Stimulated activated CD4-positive, alpha-beta T cell treated with anti-CD3 and anti-CD28 coated beads, Interleukin-4, amount 100 ng/mL, for 48 hours (primary cell): ENCODE measurements at regions not wholly inside any gene's neighbourhood (a gene's known extent, or its start where the extent isn't known, plus 50 kb on each side); places are given as distances from the start of the nearest gene placed in this dataset.

Source experiments
- DNase-seq, 2 donors: peaks; one replicate each; pipeline ENCODE4 v3.0.0-alpha.2; 2020; ENCODE audit warnings: low read depth in 2 of 2

DNA sequence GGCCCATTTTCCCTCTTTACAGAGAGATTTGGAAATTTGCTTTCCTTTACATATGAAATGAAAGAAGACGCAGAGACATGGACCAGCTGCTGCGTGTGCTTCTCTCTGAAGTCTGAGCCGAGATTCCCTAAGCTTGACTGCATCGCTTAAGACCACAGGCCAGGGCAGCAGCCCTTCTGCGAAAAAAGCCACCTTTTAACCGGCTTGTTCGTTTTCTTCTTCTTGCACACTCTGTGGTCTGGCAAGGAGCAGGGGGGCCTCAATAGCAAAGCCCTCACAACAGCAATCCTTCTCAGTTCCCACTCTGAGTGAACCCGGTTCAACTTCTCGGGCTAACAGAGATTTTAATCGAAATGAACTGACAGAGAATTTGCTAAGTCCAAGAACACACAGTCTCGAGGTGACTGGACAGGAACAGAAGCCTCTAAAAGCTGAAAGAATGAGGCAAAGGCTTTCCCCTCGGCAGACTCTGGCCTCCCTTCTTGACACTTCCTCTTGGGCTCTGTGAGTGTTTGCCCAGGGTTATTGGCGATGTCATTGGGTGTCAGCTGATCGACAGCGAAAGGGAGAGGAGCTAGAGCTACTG, 512.9 kb upstream of the KLF4 start:
- DNase-seq: no peak

DNA sequence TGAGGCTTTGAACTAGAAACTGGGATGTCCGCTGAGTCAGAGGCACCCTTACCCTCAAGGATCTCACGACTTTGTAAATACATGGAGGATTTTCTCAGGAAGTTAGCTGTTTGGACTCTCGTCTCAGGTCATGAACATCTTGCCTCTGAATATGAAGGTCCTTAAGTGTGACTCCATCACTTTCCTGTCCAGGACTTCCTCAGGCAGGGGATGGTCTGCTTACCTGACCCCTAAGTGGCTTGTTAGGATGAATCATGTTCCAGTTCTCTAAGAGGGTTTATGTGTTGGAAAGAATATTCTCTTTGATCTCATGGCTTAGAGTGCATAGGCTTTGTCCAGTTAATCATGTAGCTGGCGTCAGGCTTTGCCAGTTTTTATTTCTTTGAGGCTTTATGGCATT, 511.7 kb upstream of the KLF4 start:
- no peak for DNase-seq

DNA sequence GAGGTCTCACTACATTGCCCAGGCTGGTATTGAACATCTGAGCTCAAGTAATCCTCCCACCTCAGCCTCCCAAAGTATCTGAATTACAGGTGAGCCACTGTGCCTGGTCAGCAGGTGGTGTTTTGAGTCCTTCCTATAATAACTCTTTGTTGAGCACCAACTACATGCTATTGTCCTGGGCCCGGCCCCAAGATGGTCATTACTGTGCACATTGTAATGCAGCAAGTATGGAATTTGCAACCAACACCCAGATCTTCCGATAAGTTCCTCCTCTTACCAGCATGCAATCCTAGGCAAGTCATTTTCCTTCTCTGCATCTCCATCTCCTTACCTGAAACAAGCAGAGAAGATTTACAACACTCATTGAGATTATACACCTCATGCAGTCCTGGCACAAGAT, 510.3 kb upstream of the KLF4 start:
- no peak for DNase-seq

DNA sequence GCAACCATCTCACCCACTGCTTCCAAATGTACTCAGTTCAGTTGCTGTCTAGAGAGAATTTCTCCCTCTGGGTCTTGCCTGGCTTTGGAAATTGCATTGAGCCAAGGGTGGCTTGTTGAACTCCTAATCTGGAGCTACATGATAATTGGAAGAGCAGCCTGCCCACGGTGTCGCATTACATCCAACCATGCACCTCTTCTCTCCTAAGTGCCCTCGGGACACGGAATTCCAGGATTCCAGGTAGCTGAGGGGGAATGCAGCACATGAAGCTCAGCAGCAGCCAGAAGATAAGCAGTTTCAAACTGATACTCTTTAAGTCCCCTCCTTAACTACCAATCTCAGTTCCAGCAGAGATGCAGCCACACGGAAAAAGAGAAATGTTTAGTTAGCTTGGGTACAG, 509.4 kb upstream of the KLF4 start:
- no peak for DNase-seq

DNA sequence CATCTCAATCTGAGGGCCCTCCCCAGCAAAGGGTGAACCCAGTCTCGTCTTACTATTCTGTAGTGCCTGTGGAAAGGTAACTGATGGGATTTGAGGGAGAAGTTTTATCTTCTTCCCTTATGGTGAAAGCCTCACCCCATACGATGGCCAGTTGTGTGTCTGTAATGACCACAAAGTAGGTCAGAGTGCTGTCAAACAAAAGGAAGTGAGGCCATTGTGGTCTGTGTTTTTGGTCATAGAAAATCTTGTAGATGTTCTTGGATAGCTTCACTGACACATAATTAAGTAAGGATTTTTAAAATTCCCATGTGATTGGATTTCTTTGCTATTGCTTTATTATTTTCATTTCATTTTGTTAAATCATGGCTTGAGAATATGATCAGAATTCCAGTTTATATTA, 505.1 kb upstream of the KLF4 start:
- no peak for DNase-seq

DNA sequence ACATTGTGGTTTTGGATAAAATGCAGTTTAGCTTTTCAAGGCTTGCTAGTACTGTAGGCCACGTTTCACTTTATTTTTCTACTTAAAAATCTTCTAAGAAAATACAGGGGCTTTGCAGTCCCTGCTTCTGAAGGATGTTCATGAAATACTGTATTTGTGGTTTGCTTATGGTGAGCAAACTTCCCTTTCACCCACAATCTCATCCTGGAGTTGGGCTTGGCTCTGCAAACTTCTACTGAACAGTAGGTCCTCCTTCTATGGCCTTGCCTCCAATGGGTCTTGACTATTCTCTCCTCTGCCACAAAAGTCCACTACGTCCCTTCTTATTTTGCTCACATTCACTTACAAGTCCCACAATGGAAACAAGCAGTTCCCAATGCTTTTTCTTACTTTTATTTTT, 502.7 kb upstream of the KLF4 start:
- no peak for DNase-seq

DNA sequence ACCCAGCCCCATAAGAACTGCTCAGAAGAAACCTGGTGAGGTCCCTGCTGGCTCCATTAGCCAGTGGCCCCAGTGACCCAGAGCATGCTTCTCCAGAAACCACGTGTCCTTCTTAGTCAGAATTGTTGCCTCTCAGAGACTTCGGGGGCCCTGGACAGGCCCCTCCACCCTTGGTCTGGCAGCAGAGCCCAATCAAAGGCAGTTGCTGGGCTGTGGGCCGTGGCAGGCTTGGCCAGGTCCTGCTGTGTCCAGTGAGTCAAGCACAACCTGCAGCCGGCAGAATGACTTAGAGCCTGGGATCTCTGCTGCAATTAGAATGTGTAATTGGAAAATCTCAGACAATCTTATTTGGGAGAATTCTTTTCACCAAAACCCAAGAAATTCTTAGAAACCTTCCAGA, 502.0 kb upstream of the KLF4 start:
- no peak for DNase-seq

DNA sequence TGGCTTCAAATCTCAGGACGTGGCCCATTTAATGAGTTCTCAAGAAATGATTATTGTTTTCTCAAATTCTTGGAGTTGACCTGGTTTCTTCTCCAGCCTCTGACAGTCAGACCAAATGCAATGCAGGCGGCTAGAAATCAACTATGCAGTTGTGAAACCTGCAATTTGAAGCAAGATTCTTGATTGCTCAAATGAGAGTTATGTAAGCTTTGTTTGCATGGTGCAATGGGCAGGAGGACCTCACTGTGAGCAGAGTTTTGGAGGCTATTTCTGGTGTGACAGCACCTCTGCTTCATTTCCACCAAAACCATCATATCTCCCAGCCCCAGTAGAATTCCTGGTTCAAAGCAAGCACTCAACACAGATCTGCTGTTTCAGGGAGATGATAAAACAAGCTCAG, 500.0 kb upstream of the KLF4 start:
- no peak for DNase-seq

DNA sequence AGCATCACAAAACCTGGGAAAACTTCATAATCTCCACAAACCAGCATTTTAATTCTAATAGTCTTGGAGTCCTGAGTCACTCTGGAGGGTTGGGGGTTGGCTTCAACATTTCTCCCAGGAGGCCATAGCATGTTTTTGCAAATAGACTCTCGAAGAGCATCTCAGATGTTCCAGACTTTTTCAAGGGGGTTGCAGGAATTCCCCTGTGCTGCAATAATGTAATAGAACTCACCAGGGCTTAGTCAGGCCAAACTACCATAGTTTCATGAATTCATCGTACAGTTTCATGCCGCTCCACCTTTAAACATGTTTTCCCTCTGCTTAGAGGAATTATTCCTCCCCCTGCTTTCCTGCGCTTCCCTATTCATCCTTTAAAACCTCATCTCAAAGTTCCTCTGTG, 499.5 kb upstream of the KLF4 start:
- DNase-seq: no peak

DNA sequence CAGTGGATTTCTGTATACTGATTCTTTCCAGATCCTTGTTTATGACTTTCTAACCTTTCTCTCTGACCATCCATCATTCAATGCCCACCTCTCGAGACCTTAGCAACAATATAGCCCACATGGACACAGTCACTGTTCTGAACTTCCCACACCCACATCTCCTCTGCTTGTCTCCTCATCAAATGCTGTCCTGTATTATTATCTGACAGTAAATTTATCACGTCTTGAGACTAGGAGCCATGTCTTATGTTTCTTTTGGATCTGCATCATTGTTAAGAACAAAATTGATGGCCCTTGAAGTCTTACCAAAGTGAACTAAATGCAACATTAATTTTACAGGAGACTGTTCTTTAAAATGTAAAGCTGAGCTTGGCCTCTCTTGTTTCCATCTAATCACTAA, 495.4 kb upstream of the KLF4 start:
- no peak for DNase-seq

DNA sequence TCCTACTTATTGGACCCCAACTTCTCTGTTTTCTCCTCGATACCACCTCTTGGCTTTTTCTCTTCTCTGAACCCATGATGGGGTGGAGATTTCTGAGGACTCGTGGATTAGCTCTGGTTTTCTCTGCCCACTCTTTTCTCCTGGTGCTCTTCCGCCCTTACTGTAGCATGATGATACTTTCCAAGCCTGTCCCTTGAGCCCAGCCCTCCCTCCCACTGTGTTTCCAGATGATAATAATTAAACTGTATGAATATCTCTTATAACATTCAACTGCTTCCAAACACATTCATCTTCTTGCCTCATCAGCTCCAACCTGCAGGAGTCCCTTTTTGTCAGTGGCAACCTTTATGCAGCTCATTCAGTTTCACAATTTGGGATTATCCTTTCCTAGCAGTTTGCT, 494.2 kb upstream of the KLF4 start:
- no peak for DNase-seq

DNA sequence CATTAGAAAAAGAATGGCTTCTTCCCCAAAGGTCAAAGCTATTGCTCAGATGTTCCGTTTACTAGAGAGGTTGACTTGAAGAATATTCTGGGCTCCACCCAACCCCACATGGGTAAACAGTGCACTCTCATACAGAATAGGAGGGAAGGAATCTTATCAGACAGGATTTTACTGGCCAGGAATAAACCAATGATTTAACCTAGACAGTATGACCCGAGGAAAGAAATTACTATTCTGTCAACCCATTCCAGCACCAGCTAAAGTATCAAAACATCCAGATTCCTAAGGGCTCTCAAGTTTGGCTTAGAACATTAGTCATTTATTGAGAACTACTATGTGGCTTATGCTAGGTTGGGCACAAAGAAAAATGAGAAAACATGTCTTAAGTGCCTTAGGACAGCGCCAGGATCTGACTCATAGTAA, 493.6 kb upstream of the KLF4 start:
- DNase-seq: no peak

DNA sequence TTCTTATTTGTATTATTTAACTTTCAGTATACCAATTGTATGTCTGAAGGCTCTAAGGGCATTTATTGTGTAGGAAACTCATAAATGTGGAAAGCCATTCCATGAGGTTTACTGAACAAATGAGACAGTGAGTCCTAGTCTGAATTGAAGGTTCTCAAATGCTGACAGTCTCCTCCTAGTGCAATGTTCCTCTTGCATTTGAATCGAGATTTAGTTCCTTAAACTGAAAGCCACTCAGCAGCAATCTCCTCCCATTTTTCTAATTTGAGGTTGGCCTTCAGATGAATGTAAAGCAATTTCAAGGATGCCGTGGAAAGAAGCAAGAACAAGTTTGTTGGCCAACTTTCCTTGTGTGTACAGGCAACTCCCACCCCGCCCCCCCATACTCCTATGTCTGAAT, 493.2 kb upstream of the KLF4 start:
- no peak for DNase-seq

DNA sequence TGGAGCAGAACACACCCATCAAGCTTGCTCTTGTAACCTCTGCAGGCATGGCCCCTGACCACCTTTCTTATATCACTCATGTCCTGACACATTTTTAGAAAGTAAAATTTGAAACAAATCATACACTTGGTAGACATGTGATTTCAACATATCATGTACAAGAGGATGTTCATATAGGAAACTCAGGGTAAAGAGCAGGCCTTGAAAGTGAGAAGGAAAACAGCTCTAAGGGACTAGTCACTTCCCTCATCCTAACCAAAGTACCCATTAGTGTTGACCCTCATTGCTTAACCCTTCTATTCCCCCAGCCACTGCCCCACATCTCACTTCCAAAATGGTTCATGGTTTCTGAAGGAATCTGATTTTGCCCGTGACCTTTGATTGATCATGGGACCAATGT, 492.4 kb upstream of the KLF4 start:
- DNase-seq: no peak

DNA sequence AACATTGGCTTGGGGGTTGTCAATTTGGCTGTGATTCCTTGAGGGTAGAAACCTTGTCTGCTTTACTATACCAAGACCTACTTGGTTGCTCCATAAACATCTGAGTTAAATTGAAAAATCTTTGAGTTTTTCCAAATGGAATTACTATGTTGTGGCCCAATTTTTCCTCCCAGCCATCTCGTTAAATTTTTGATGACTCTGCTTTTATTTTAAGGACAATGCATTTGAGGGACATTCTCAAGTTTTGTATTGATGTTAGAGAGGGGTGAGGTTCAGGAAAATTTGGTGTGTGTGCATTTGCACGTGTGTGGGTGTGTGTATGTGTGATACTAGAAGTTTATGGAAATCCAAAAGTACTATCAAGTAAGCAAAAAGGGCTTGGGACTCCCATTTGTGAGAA, 491.4 kb upstream of the KLF4 start:
- no peak for DNase-seq

DNA sequence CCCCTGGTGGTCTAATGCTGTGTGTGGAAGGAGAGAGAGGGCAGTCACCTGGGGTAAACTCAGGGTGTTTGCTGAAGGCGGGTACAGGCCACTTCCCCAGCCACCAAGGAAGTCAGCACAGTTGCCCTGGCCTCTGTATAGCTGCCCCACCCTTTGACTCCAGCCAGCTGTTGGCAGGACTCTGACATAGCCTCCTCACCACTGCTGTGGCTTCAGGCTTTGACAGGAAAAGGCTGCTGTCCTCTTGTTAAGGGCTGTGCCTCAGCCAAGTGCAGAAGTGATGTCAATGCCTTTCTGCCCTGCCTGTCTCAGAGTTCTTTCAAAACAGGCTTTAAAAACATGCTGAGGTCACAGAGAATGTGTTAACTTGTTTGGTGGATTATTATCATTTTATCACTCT, 487.2 kb upstream of the KLF4 start:
- no peak for DNase-seq

DNA sequence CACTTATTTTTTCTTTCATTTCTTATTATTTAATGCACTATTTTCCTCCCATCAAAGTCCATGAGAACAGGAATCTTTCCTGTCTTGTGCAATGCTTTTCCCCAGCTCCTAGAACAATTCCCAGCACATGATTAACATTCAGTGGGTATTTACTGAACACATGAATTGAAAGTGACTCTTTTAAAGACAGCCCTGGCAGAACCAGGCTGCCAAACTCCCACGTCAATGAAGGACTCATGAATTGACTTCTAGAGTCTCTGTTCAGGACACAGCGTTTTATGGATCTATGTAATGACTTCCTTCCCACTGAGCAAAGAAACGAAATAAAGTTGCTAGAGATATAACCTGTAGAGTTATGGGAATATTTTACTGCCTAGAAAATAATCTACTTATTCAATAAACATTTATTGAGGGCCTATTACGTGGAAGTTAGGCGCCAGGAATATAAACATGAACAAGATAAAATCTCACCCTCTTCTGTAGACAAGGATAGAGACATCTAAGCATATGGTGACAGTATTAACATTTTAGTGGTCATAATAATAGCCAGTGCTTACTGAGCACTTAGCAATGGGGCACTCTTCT, 485.9 kb upstream of the KLF4 start:
- DNase-seq: no peak

DNA sequence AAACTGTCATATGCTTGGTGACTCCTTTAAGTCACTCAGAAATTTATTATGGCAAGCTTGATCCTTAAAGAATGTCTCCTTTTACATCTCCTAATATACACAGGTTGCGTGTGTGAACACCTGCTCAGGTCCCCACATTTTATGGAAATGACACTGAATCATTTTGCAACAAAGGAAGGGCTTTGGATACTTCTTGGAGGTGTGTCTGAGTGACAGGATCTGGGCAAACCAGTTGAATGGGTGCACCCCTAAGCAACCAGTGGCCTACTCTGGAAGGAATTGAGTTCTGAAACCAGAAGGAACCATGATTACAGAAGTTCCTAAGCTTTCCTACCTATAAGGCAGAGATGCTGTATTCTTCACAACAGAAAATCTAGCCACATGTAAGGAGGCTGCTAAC, 483.9 kb upstream of the KLF4 start:
- DNase-seq: no peak

DNA sequence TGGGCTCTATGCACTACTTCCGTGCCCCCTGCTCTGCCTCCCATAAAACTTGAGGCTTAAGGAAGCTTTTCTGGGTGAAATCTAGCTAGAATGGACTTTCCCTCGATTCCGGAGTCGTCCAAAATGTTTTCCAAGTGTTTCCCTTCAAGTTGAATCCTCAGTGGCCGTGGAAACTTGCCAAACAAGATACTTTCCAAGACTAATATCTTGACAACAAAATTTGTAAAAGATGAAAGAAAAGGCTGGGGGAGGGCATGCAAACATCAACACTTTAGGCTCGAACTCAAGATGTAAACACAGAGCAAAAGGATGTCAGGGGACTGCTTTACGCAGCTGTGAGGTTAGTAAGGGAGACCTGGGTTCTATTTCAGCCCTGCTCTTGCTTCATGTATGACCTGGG, 482.8 kb upstream of the KLF4 start:
- no peak for DNase-seq

DNA sequence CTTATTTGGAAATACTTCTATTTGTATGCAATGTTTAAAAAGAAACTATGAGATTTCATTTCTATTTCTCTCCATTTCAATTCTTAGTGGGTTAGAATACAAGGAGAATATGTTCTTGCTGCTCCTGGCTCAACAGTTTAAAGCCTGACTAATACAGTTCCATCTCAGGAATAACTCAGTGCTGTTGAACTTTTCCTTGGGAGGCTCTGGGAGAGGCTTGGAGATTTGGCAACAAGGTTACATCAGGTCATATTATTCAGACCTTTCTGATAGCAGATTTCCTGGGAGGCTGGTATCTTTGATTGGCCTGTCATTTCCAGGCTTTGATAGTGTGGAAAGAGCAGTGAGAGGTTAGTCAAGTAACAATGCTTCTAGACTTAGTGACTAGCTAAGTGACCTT, 481.7 kb upstream of the KLF4 start:
- no peak for DNase-seq

DNA sequence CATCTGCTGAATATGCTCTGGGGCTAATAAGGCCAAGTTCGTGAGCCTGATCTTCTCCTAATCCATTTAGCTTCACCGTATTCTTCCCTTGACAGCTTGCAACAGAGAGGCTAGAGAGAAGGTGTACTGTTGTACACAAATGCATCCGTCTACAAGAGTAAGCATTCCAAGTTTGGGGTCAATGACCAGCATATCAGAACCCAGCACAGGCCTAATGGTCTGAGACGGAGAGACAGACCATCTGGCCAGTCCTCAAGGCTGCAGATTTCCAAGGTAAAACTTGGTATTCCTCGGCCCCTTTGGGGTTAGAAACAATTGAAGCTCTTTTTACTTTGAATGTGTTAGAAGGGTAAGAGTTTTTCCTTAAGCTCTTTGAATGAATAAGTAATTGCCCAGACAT, 481.2 kb upstream of the KLF4 start:
- no peak for DNase-seq

DNA sequence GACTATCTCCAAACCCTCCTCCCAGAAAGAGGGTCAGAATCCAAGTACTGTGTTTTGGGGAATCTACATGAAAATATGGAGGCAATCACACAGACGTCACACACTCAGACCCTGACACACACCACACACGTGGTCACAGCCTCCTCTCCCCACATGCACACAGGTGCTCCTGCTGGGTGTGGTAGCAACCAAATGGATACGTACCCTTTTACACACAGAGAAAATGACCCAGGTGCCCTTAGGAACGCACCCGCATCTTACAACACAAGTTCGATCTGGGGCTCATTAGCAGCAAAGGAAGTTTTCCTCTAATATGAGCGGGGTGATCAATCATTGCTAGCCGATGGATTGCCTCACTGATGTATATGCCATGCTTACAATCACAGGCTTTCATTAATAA, 480.2 kb upstream of the KLF4 start:
- no peak for DNase-seq

DNA sequence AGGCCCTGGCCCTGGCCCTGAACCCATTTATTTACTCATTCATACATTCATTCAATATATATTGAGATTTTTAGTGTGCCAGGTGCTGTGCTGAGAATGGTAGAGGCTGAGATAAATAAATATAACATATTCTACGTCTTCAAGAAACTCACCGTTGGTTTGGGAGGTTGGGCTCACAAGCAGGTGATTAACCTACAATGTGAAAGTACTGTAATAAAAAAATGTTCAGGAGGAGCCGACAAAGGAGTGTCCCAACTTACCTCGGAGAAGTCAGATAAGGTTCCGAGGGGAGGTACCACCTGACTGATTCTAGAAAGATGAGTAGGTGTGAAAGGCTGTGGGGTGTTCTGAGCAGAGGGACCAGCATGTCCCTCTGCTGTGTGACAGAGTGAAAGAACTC, 479.6 kb upstream of the KLF4 start:
- no peak for DNase-seq

DNA sequence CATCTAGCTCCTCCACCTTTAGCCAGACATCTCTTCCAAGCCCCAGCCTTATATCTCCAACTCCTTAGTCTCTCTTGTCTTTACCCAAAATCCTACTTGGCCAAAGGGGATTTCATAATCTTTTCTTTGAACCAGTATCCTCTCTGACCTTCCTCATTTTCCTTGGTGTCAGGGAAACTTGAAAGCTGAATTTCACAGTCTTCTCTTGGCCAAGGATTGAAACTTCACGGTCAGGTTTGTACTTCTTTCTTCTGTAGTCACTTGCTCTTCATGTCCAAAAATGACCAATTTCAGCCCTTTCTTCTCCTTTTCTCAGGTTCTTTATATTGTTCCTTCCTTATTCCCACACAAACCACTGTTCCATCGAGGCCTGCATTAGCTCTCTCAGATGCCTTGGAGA, 473.7 kb upstream of the KLF4 start:
- no peak for DNase-seq
